ENCODE measurements at regions not wholly inside any gene's neighbourhood (a gene's known extent, or its start where the extent isn't known, plus 50 kb on each side); places are given as distances from the start of the nearest gene placed in this dataset.
A peak's percentile ranks its signal among the peaks of the same experiment; 100 is the strongest.

DNA sequence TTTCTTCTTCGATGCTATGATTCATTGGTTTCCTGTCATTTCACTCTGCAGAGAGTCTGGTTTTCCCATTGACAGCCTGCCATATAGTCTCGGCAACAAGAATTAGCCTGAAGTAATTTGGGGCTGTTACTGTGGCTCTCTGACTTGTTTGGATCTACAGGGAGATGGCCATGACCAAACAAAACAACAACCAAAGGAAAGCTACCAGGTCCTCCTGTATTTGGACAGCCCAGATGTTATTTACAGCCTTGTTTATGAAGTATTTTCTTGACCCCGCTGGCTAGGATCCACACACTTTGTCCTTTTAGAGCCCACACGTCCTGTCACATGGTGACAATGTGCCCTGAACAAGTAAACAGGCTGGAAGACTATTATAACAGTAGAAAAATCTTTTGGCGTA is 111.4 kb upstream of the PREP start:
- Mint-ChIP-seq H3K4me3 (ENCODE audit: unreplicated experiment) (no peak overlapping the region), H3K27ac (ENCODE audit: unreplicated experiment) (no peak overlapping the region), H3K36me3 (ENCODE audit: low read depth) (peaks cover 1% of the 10 kb centered on the region), H3K4me1 (ENCODE audit: low read depth) (peaks cover 8% of the 10 kb centered on the region), H3K9me3 (ENCODE audit: low read depth) (peaks cover 10% of the 10 kb centered on the region), H3K27me3 (ENCODE audit: low read depth) (peaks cover 7% of the 10 kb centered on the region)
- TF ChIP-seq, protein P1, sequence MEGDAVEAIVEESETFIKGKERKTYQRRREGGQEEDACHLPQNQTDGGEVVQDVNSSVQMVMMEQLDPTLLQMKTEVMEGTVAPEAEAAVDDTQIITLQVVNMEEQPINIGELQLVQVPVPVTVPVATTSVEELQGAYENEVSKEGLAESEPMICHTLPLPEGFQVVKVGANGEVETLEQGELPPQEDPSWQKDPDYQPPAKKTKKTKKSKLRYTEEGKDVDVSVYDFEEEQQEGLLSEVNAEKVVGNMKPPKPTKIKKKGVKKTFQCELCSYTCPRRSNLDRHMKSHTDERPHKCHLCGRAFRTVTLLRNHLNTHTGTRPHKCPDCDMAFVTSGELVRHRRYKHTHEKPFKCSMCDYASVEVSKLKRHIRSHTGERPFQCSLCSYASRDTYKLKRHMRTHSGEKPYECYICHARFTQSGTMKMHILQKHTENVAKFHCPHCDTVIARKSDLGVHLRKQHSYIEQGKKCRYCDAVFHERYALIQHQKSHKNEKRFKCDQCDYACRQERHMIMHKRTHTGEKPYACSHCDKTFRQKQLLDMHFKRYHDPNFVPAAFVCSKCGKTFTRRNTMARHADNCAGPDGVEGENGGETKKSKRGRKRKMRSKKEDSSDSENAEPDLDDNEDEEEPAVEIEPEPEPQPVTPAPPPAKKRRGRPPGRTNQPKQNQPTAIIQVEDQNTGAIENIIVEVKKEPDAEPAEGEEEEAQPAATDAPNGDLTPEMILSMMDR (IDR thresholded peaks at IDR 0.05) = no peak
- DNase-seq (ENCODE audit: low spot score) = no peak

DNA sequence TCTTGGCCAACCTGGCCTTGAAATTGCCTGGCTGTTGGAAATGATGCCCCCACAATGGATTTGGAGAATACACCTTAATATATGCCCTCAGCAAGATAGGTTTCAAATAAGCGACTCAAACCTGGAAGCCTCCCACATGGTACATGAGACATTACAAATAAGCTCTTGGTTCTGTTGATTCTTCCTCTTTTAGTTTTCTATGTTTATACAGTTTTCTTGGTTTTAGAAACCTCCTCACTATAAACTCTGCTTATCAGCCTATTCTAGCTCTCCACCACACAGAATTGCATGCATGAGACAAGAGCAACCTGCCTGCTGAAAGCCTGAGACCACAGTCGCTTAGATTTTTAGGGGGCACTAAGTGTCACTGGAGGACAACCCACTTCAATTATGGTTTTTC is 108.8 kb upstream of the PREP start:
- DNase-seq (ENCODE audit: low spot score) = no peak
- Mint-ChIP-seq H3K27me3 (ENCODE audit: low read depth) (peaks cover 7% of the 10 kb centered on the region), H3K27ac (ENCODE audit: unreplicated experiment) (no peak overlapping the region), H3K4me1 (ENCODE audit: low read depth) (peaks cover 13% of the 10 kb centered on the region), H3K4me3 (ENCODE audit: unreplicated experiment) (no peak overlapping the region), H3K36me3 (ENCODE audit: low read depth) (no peaks in the 10 kb centered on the region), H3K9me3 (ENCODE audit: low read depth) (no peaks in the 10 kb centered on the region)
- TF ChIP-seq, protein P1 (IDR thresholded peaks at IDR 0.05) = no peak

DNA sequence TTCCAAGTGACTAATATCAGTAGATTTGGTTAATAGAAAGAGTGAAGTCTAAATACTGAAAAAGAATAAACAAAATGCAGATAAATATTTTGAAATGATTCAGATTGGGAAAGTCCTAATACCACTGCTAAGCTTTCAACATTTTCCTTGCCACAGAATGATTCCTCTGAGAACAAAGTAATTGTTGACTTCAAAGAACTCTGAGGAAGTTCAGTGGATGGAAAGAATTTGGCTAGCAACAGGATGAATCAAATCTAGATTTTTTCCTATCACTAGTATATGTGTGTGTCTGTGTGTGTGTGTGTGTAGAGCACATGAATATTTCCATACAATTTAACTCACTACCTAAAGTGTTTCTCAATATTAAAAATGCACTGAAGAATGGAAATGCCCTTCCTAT is 107.9 kb upstream of the PREP start:
- peaks cover 7% of the 10 kb centered on the region for H3K27me3 Mint-ChIP-seq (ENCODE audit: low read depth)
- TF ChIP-seq, protein P1 (IDR thresholded peaks at IDR 0.05) = no peak
- H3K27ac Mint-ChIP-seq (ENCODE audit: unreplicated experiment) = no peak overlapping the region
- no peaks in the 10 kb centered on the region for H3K36me3 Mint-ChIP-seq (ENCODE audit: low read depth)
- no peak overlapping the region for H3K4me3 Mint-ChIP-seq (ENCODE audit: unreplicated experiment)
- peaks cover 13% of the 10 kb centered on the region for H3K4me1 Mint-ChIP-seq (ENCODE audit: low read depth)
- H3K9me3 Mint-ChIP-seq (ENCODE audit: low read depth) = no peaks in the 10 kb centered on the region
- DNase-seq (ENCODE audit: low spot score) = no peak

DNA sequence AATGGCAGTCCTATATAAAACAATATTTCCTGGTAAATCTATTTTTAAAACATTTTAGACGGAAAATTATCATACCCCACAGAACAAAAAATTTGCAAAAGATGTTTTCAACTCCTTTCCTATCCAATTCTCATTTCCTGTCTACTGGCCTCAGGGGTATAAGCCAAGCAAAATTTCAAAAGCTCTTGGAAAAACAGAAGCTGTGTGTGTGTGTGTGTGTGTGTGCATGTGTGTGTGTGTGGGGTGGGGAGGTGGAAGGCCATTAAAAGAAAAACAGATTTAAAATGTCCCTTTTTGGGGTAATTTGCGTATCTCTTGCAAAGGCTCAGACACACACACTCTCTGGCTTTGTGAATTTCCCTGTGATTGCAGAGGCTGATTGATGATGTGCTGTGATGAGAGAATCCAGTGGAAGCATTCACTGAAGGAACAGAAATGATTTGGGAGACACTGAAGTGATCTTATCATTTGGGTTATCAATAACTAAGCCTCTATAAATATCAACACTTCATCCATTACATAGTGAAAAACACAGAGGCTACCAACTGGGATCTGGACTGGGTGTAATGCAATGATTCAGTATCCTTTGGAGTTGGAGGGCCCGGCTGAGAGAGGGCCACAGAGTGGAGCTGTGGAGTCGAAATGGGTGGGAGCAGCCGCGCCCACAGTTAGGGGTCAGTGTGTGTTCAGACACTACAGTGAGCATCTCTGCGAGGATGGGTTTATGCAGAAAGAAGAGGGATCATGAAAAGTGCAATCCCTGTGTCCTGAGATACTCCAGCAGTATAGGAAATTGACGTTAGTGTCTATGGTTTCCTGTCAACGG is 106.8 kb upstream of the PREP start:
- Mint-ChIP-seq H3K36me3 (ENCODE audit: low read depth) (no peaks in the 10 kb centered on the region), H3K4me3 (ENCODE audit: unreplicated experiment) (no peak overlapping the region), H3K27me3 (ENCODE audit: low read depth) (peaks cover 7% of the 10 kb centered on the region), H3K4me1 (ENCODE audit: low read depth) (peaks cover 13% of the 10 kb centered on the region), H3K27ac (ENCODE audit: unreplicated experiment) (no peak overlapping the region), H3K9me3 (ENCODE audit: low read depth) (no peaks in the 10 kb centered on the region)
- TF ChIP-seq, protein P1 (IDR thresholded peaks at IDR 0.05) = peak; percentile 52
- DNase-seq (ENCODE audit: low spot score) = no peak

DNA sequence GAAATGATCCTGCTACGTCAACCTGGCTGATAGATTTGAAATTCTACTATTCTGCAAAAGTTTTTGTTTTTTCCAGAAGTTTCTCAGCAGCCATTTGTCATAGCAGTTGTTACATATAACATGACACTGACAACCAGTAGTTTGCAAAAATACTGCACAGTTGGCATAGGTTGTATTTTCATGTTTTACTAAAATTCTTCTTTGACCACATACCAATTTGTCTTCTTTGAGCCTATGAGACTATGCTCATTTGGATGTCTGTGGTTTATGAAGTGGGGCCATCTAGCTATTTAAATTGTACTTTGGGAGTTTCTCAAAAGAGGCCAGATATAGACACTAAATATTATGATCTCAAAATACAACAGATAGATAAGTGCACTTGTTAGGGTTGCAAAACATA is 104.9 kb upstream of the PREP start:
- no peak for DNase-seq (ENCODE audit: low spot score)
- Mint-ChIP-seq H3K27me3 (ENCODE audit: low read depth) (no peaks in the 10 kb centered on the region), H3K9me3 (ENCODE audit: low read depth) (no peaks in the 10 kb centered on the region), H3K27ac (ENCODE audit: unreplicated experiment) (no peak overlapping the region), H3K36me3 (ENCODE audit: low read depth) (no peaks in the 10 kb centered on the region), H3K4me3 (ENCODE audit: unreplicated experiment) (no peak overlapping the region), H3K4me1 (ENCODE audit: low read depth) (peaks cover 13% of the 10 kb centered on the region)
- TF ChIP-seq, protein P1 (IDR thresholded peaks at IDR 0.05) = no peak
